DOHH2 (cell line): ENCODE measurements at regions not wholly inside any gene's neighbourhood (a gene's known extent, or its start where the extent isn't known, plus 50 kb on each side); places are given as distances from the start of the nearest gene placed in this dataset.

Experiments
- CTCF ChIP-seq: fragments of 200-600 bp; sonication (generic); IDR thresholded peaks from one replicate; pipeline ENCODE4 v1.5.1; 2014; ENCODE audit warnings: antibody characterized with exemption, mild to moderate bottlenecking, low read depth, low read length; ENCODE audit not compliant: poor library complexity, severe bottlenecking
- EZH2phosphoT487 ChIP-seq: fragments of 200-600 bp; sonication (generic); IDR thresholded peaks from 2 replicates; pipeline ENCODE4 v1.6.1; 2017; ENCODE audit warnings: borderline replicate concordance, mild to moderate bottlenecking, antibody characterized with exemption, low read length, moderate library complexity, mixed read lengths

DNA sequence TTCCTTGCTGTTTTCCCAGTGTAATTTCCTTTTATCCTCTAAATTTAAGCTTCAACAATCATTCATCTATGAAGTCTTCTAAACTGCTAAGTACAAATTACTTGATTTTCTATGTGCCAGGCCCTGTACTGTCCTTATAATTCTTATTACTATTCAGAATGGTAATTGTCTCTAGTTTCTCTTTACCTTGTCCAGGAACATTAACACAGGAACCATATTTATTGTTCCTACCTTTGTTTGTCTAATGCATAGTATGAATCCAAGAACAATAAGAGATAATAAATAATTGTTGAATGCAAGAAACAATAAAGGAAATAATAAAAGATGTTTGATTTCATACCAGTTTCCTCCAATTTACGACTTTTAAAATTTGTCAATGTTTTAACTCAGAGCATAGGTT lies 1083.2 kb downstream of the ROBO2 start:
- TF ChIP-seq CTCF (no peak), EZH2phosphoT487 (no peak)
